ENCODE measurements at regions not wholly inside any gene's neighbourhood (a gene's known extent, or its start where the extent isn't known, plus 50 kb on each side); places are given as distances from the start of the nearest gene placed in this dataset.

- no peak overlapping the region for H3K27ac ChIP-seq
- H3K9me3 ChIP-seq, result no peaks in the 10 kb centered on the region
- H3K36me3 ChIP-seq, result no peaks in the 10 kb centered on the region
- H3K27me3 ChIP-seq, result no peaks in the 10 kb centered on the region
- intact Hi-C loops (cut with DNase I), result no loop called here
- no peaks in the 10 kb centered on the region for H3K4me1 ChIP-seq
- DNase-seq (ENCODE audit: low spot score in 2 of 2), result no peak
- no peak for TF ChIP-seq CTCF (IDR thresholded peaks at IDR 0.05)
- H3K4me3 ChIP-seq, result no peak overlapping the region
These were observed 71.0 kb downstream of the ZC3H11B start for GRCh38 chr1:219541946-219542345.

GRCh38 chr1:219539645-219540254, 73.2 kb downstream of the ZC3H11B start:
- H3K4me1 ChIP-seq, result no peaks in the 10 kb centered on the region
- H3K9me3 ChIP-seq, result no peaks in the 10 kb centered on the region
- no peak for TF ChIP-seq CTCF (IDR thresholded peaks at IDR 0.05)
- no peak for DNase-seq (ENCODE audit: low spot score in 2 of 2)
- no peaks in the 10 kb centered on the region for H3K36me3 ChIP-seq
- no peak overlapping the region for H3K27ac ChIP-seq
- no peak overlapping the region for H3K4me3 ChIP-seq
- intact Hi-C loops (cut with DNase I), result no loop called here
- H3K27me3 ChIP-seq, result no peaks in the 10 kb centered on the region

GRCh38 chr1:219538886-219539285, 74.0 kb downstream of the ZC3H11B start:
- Histone ChIP-seq H3K27me3 (no peaks in the 10 kb centered on the region), H3K36me3 (no peaks in the 10 kb centered on the region), H3K4me1 (no peaks in the 10 kb centered on the region), H3K4me3 (no peak overlapping the region), H3K27ac (no peak overlapping the region), H3K9me3 (no peaks in the 10 kb centered on the region)
- no peak for DNase-seq (ENCODE audit: low spot score in 2 of 2)
- no peak for TF ChIP-seq CTCF (IDR thresholded peaks at IDR 0.05)
- intact Hi-C loops (cut with DNase I), result no loop called here

GRCh38 chr1:219537223-219537631, 75.7 kb downstream of the ZC3H11B start:
- H3K27me3 ChIP-seq, result no peaks in the 10 kb centered on the region
- no peaks in the 10 kb centered on the region for H3K4me1 ChIP-seq
- intact Hi-C loops (cut with DNase I), result no loop called here
- no peak overlapping the region for H3K27ac ChIP-seq
- no peak for DNase-seq (ENCODE audit: low spot score in 2 of 2)
- no peak overlapping the region for H3K4me3 ChIP-seq
- H3K36me3 ChIP-seq, result no peaks in the 10 kb centered on the region
- no peaks in the 10 kb centered on the region for H3K9me3 ChIP-seq
- TF ChIP-seq CTCF (IDR thresholded peaks at IDR 0.05), result no peak

GRCh38 chr1:219536038-219536437, 76.9 kb downstream of the ZC3H11B start:
- TF ChIP-seq CTCF (IDR thresholded peaks at IDR 0.05), result no peak
- Histone ChIP-seq H3K4me1 (no peaks in the 10 kb centered on the region), H3K4me3 (no peak overlapping the region), H3K27me3 (no peaks in the 10 kb centered on the region), H3K36me3 (no peaks in the 10 kb centered on the region), H3K27ac (no peak overlapping the region), H3K9me3 (no peaks in the 10 kb centered on the region)
- intact Hi-C loops (cut with DNase I), result no loop called here
- no peak for DNase-seq (ENCODE audit: low spot score in 2 of 2)

GRCh38 chr1:219534991-219535390, 77.9 kb downstream of the ZC3H11B start:
- H3K4me3 ChIP-seq, result no peak overlapping the region
- no peak for TF ChIP-seq CTCF (IDR thresholded peaks at IDR 0.05)
- intact Hi-C loops (cut with DNase I), result no loop called here
- H3K36me3 ChIP-seq, result no peaks in the 10 kb centered on the region
- H3K27me3 ChIP-seq, result no peaks in the 10 kb centered on the region
- H3K9me3 ChIP-seq, result no peaks in the 10 kb centered on the region
- no peak overlapping the region for H3K27ac ChIP-seq
- no peaks in the 10 kb centered on the region for H3K4me1 ChIP-seq
- no peak for DNase-seq (ENCODE audit: low spot score in 2 of 2)

All from ascending aorta (tissue), 2 donors.